Esophagus muscularis mucosa (tissue), 3 donors: ENCODE measurements at regions not wholly inside any gene's neighbourhood (a gene's known extent, or its start where the extent isn't known, plus 50 kb on each side); places are given as distances from the start of the nearest gene placed in this dataset.

Experiments
- POLR2A ChIP-seq: fragments of 450-650 bp; IDR thresholded peaks from one replicate; pipeline ENCODE4 v1.6.1; 2017; ENCODE audit warnings: antibody characterized with exemption, moderate library complexity, mild to moderate bottlenecking, low read depth
- POLR2AphosphoS5 ChIP-seq, 2 donors: sonication (generic); formaldehyde crosslinking; IDR thresholded peaks; one replicate each; pipeline ENCODE4 v1.6.1; 2017; ENCODE audit warnings: antibody characterized with exemption in 2 of 2
- TF ChIP-seq, protein P1 (sequence below), 3 experiments: fragments of 200-600 bp in 2 of 3; fragments of 450-650 bp in 1 of 3; sonication (generic) in 2 of 3; IDR thresholded peaks; one replicate each; pipeline ENCODE4 v1.5.1; 2017 to 2019; ENCODE audit warnings: antibody characterized with exemption in 3 of 3, mild to moderate bottlenecking in 2 of 3, moderate library complexity in 1 of 3

DNA sequence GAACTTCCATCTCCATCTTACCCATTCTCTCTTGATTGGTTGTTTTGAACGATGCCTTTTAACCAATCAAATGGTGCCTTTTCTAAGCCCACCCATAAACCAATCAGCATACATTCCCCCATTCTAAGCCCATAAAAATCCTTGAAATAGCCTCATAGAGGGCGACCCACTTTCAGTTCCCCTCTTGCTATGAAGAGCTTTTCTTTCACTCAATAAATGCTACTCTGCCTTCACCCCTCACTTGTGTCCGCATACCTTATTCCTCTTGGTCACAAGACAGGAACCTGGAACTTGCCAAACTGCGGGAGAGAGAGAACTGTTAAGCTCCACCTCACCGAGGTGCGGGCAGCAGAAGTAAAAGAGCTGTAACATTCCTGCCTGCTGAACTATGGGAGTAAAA is 1602.0 kb upstream of the LRRTM3 start:
- TF ChIP-seq, protein P1, sequence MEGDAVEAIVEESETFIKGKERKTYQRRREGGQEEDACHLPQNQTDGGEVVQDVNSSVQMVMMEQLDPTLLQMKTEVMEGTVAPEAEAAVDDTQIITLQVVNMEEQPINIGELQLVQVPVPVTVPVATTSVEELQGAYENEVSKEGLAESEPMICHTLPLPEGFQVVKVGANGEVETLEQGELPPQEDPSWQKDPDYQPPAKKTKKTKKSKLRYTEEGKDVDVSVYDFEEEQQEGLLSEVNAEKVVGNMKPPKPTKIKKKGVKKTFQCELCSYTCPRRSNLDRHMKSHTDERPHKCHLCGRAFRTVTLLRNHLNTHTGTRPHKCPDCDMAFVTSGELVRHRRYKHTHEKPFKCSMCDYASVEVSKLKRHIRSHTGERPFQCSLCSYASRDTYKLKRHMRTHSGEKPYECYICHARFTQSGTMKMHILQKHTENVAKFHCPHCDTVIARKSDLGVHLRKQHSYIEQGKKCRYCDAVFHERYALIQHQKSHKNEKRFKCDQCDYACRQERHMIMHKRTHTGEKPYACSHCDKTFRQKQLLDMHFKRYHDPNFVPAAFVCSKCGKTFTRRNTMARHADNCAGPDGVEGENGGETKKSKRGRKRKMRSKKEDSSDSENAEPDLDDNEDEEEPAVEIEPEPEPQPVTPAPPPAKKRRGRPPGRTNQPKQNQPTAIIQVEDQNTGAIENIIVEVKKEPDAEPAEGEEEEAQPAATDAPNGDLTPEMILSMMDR (IDR thresholded peaks at IDR 0.05): no peak
- TF ChIP-seq POLR2A (no peak), POLR2AphosphoS5 (IDR thresholded peaks at IDR 0.05) (no peak)
